Spinal cord (tissue), 9 donors: ENCODE measurements at regions not wholly inside any gene's neighbourhood (a gene's known extent, or its start where the extent isn't known, plus 50 kb on each side); places are given as distances from the start of the nearest gene placed in this dataset.
"Not testable (repeated sequence)": the region's sequence is repeated elsewhere in the genome, so short reads cannot be mapped to it uniquely, and the experiment has no call there.

Experiments used
- DNase-seq, 6 donors: peaks; one replicate each; pipeline versions ENCODE4 v3.0.0 to v3.0.0-alpha.2; 2013 to 2015; ENCODE audit warnings: low spot score in 6 of 6, low read depth in 4 of 6
- H3K27ac ChIP-seq: one replicate; pipeline ENCODE4 v1.5.1; 2013; ENCODE audit warnings: low read depth, low read length, control low read depth
- H3K27me3 ChIP-seq: one replicate; pipeline ENCODE4 v1.6.1; 2013; ENCODE audit warnings: low read length; ENCODE audit not compliant: control insufficient read depth, insufficient read depth
- H3K36me3 ChIP-seq: one replicate; pipeline ENCODE4 v1.6.1; 2013; ENCODE audit warnings: low read length; ENCODE audit not compliant: control insufficient read depth, insufficient read depth
- H3K4me1 ChIP-seq: one replicate; pipeline ENCODE4 v1.6.1; 2013; ENCODE audit warnings: low read length; ENCODE audit not compliant: control insufficient read depth, insufficient read depth
- H3K4me3 ChIP-seq: one replicate; pipeline ENCODE4 v1.5.1; 2013; ENCODE audit warnings: low read depth, low read length, control low read depth
- H3K9me3 ChIP-seq: one replicate; pipeline ENCODE4 v1.6.1; 2013; ENCODE audit warnings: low read length; ENCODE audit not compliant: control insufficient read depth, insufficient read depth
- WGBS: methylation state at CpG from one replicate; pipeline ENCODE4 v1.1.5; 2013; ENCODE audit warnings: missing lambda C conversion rate; ENCODE audit not compliant: insufficient coverage; 5-methylcytosine and 5-hydroxymethylcytosine counted together
- donor health status: healthy.

- H3K27ac ChIP-seq: no peak overlapping the region
- no peak overlapping the region for H3K4me3 ChIP-seq
- WGBS: 77% methylated on average over 2 of the region's 4 CpGs
- H3K4me1 ChIP-seq: no peaks in the 10 kb centered on the region
- no peaks in the 10 kb centered on the region for H3K27me3 ChIP-seq
- DNase-seq: no peak
- H3K9me3 ChIP-seq: no peaks in the 10 kb centered on the region
- no peaks in the 10 kb centered on the region for H3K36me3 ChIP-seq
Measured at GRCh38 chr7:19969859-19970493, 196.6 kb upstream of the TMEM196 start.

GRCh38 chr7:19964246-19964645 lies 190.8 kb upstream of the TMEM196 start:
- peak in 5 of 6 donors; percentile 11 to 92 (median 38) for DNase-seq

GRCh38 chr7:19963695-19964094 lies 190.3 kb upstream of the TMEM196 start:
- no CpG with 5 or more reads among the region's 1 CpG for WGBS
- Histone ChIP-seq H3K4me1 (no peaks in the 10 kb centered on the region), H3K27me3 (no peaks in the 10 kb centered on the region), H3K27ac (no peak overlapping the region), H3K9me3 (no peaks in the 10 kb centered on the region), H3K4me3 (no peak overlapping the region), H3K36me3 (no peaks in the 10 kb centered on the region)
- DNase-seq: no peak

More at GRCh38 chr7:19964246-19964645, 190.8 kb upstream of the TMEM196 start:
- Histone ChIP-seq H3K4me3 (no peak overlapping the region), H3K4me1 (no peaks in the 10 kb centered on the region), H3K9me3 (no peaks in the 10 kb centered on the region), H3K27me3 (no peaks in the 10 kb centered on the region), H3K36me3 (no peaks in the 10 kb centered on the region), H3K27ac (no peak overlapping the region)
- 13% methylated on average over 1 of the region's 2 CpGs for WGBS

GRCh38 chr7:19958309-19958896 lies 185.0 kb upstream of the TMEM196 start:
- no peak for DNase-seq
- Histone ChIP-seq H3K4me1 (no peaks in the 10 kb centered on the region), H3K27me3 (no peaks in the 10 kb centered on the region), H3K9me3 (peaks cover 2% of the 10 kb centered on the region), H3K36me3 (no peaks in the 10 kb centered on the region), H3K4me3 (no peak overlapping the region), H3K27ac (no peak overlapping the region)
- 86% methylated on average over 2 of the region's 3 CpGs for WGBS

GRCh38 chr7:19957664-19958063 lies 184.2 kb upstream of the TMEM196 start:
- Histone ChIP-seq H3K36me3 (no peaks in the 10 kb centered on the region), H3K4me1 (no peaks in the 10 kb centered on the region), H3K4me3 (no peak overlapping the region), H3K9me3 (peaks cover 2% of the 10 kb centered on the region), H3K27ac (no peak overlapping the region), H3K27me3 (no peaks in the 10 kb centered on the region)
- WGBS: no CpG with 5 or more reads among the region's 1 CpG
- no peak for DNase-seq

GRCh38 chr7:19954166-19954565 lies 180.7 kb upstream of the TMEM196 start:
- not testable (repeated sequence) for H3K9me3 ChIP-seq, H3K4me1 ChIP-seq, H3K27ac ChIP-seq, H3K27me3 ChIP-seq, H3K36me3 ChIP-seq, DNase-seq, H3K4me3 ChIP-seq
- WGBS: 90% methylated on average over 7 of the region's 7 CpGs

- not testable (repeated sequence) for H3K36me3 ChIP-seq, H3K27me3 ChIP-seq, DNase-seq, H3K4me1 ChIP-seq, H3K4me3 ChIP-seq, H3K9me3 ChIP-seq, H3K27ac ChIP-seq
- WGBS: 100% methylated on average over 4 of the region's 5 CpGs
Measured at GRCh38 chr7:19953411-19953810, 180.0 kb upstream of the TMEM196 start.

GRCh38 chr7:19948160-19948559 lies 174.7 kb upstream of the TMEM196 start:
- Histone ChIP-seq H3K4me3 (no peak overlapping the region), H3K36me3 (no peaks in the 10 kb centered on the region), H3K27ac (no peak overlapping the region), H3K4me1 (no peaks in the 10 kb centered on the region), H3K9me3 (no peaks in the 10 kb centered on the region), H3K27me3 (no peaks in the 10 kb centered on the region)
- no CpG with 5 or more reads among the region's 3 CpGs for WGBS
- no peak for DNase-seq

GRCh38 chr7:19944363-19945120 lies 171.1 kb upstream of the TMEM196 start:
- Histone ChIP-seq H3K36me3 (no peaks in the 10 kb centered on the region), H3K27me3 (no peaks in the 10 kb centered on the region), H3K4me1 (no peaks in the 10 kb centered on the region), H3K27ac (no peak overlapping the region), H3K9me3 (no peaks in the 10 kb centered on the region), H3K4me3 (no peak overlapping the region)
- 91% methylated on average over 3 of the region's 5 CpGs for WGBS
- no peak for DNase-seq

- H3K27me3 ChIP-seq: no peaks in the 10 kb centered on the region
- DNase-seq: no peak
- H3K4me1 ChIP-seq: no peaks in the 10 kb centered on the region
- no peaks in the 10 kb centered on the region for H3K36me3 ChIP-seq
- H3K27ac ChIP-seq: no peak overlapping the region
- H3K9me3 ChIP-seq: no peaks in the 10 kb centered on the region
- H3K4me3 ChIP-seq: no peak overlapping the region
Measured at GRCh38 chr7:19939746-19940145, 166.3 kb upstream of the TMEM196 start.
